CD14-positive monocyte (primary cell): ENCODE measurements at regions not wholly inside any gene's neighbourhood (a gene's known extent, or its start where the extent isn't known, plus 50 kb on each side); places are given as distances from the start of the nearest gene placed in this dataset.

Experiments used
- DNase-seq, 3 donors: peaks; one replicate each; pipeline ENCODE4 v3.0.0-alpha.2; 2011 to 2022
- H2AFZ ChIP-seq: 2 replicates; pipeline ENCODE4 v1.6.0; 2012; ENCODE audit warnings: mild to moderate bottlenecking, low read depth, low read length, inconsistent platforms; ENCODE audit not compliant: insufficient read depth, poor library complexity, severe bottlenecking
- H3K27ac ChIP-seq, 2 donors: 1 replicate in 1 of 2; 2 replicates in 1 of 2; pipeline ENCODE4 v1.5.1; 2012 to 2013; ENCODE audit warnings: low read length in 2 of 2, control low read depth in 1 of 2, inconsistent platforms in 1 of 2, low read depth in 1 of 2, mild to moderate bottlenecking in 1 of 2
- H3K27me3 ChIP-seq, 2 donors: one replicate each; pipeline versions ENCODE4 v1.6.0 to v1.6.1; 2011 to 2013; ENCODE audit warnings: low read length in 2 of 2; ENCODE audit not compliant: control insufficient read depth in 2 of 2, insufficient read depth in 2 of 2
- H3K36me3 ChIP-seq, 2 donors: replicated peaks in 1 of 2; 1 replicate in 1 of 2; 2 replicates in 1 of 2; pipeline versions ENCODE4 v1.5.1 to v1.6.1; 2012 to 2013; ENCODE audit warnings: low read length in 2 of 2, control low read depth in 1 of 2, inconsistent platforms in 1 of 2, mild to moderate bottlenecking in 1 of 2; ENCODE audit not compliant: insufficient read depth in 2 of 2, control insufficient read depth in 1 of 2
- H3K4me1 ChIP-seq, 2 donors: 1 replicate in 1 of 2; 2 replicates in 1 of 2; pipeline versions ENCODE4 v1.5.1 to v1.6.1; 2012 to 2013; ENCODE audit warnings: low read length in 2 of 2, control low read depth in 1 of 2, inconsistent platforms in 1 of 2, mild to moderate bottlenecking in 1 of 2, moderate library complexity in 1 of 2; ENCODE audit not compliant: insufficient read depth in 2 of 2, control insufficient read depth in 1 of 2
- H3K4me2 ChIP-seq: replicated peaks from 2 replicates; pipeline ENCODE3; 2012; ENCODE audit warnings: low read length, moderate library complexity, mild to moderate bottlenecking; ENCODE audit not compliant: poor library complexity, severe bottlenecking; ENCODE audit errors: extremely low read depth
- H3K4me3 ChIP-seq, 3 experiments: fragments of 200-600 bp in 1 of 3; sonication (generic) in 1 of 3; replicated peaks in 1 of 3; 1 replicate in 2 of 3; 2 replicates in 1 of 3; pipeline ENCODE4 v1.5.1; 2011 to 2013; ENCODE audit warnings: low read length in 3 of 3, mild to moderate bottlenecking in 3 of 3, control low read depth in 2 of 3, low read depth in 2 of 3, inconsistent platforms in 1 of 3, moderate library complexity in 1 of 3
- H3K79me2 ChIP-seq: 2 replicates; pipeline ENCODE4 v1.6.0; 2012; ENCODE audit warnings: mild to moderate bottlenecking, control low read depth, inconsistent platforms, low read length, moderate library complexity; ENCODE audit not compliant: insufficient read depth
- H3K9ac ChIP-seq: 2 replicates; pipeline ENCODE4 v1.6.0; 2017; ENCODE audit warnings: low read length, mild to moderate bottlenecking; ENCODE audit not compliant: insufficient read depth, poor library complexity, severe bottlenecking
- H3K9me3 ChIP-seq, 2 donors: replicated peaks in 1 of 2; 1 replicate in 1 of 2; 2 replicates in 1 of 2; pipeline versions ENCODE4 v1.5.1 to v1.6.1; 2012 to 2013; ENCODE audit warnings: low read length in 2 of 2, control low read depth in 1 of 2; ENCODE audit not compliant: control insufficient read depth in 1 of 2, insufficient read depth in 1 of 2
- H4K20me1 ChIP-seq: 2 replicates; pipeline ENCODE4 v1.6.0; 2012; ENCODE audit warnings: mild to moderate bottlenecking, low read length, control low read depth, moderate library complexity; ENCODE audit not compliant: insufficient read depth
- H3K27ac Mint-ChIP-seq, 7 donors: one replicate each; pipeline ENCODE4 v1.8.0; 2020; ENCODE audit warnings: mild to moderate bottlenecking in 7 of 7, mixed read lengths in 7 of 7, moderate library complexity in 6 of 7, inconsistent platforms in 2 of 7
- H3K27me3 Mint-ChIP-seq, 3 donors: one replicate each; pipeline ENCODE4 v1.8.0; 2021 to 2022; ENCODE audit warnings: low read depth in 3 of 3, mild to moderate bottlenecking in 3 of 3, mixed read lengths in 3 of 3, moderate library complexity in 3 of 3, inconsistent platforms in 1 of 3
- H3K36me3 Mint-ChIP-seq, 2 donors: one replicate each; pipeline ENCODE4 v1.8.0; 2020; ENCODE audit warnings: mixed read lengths in 2 of 2, inconsistent platforms in 1 of 2, mild to moderate bottlenecking in 1 of 2
- H3K4me1 Mint-ChIP-seq: one replicate; pipeline ENCODE4 v1.8.0; 2020; ENCODE audit warnings: mild to moderate bottlenecking, mixed read lengths
- H3K4me3 Mint-ChIP-seq, 2 donors: one replicate each; pipeline ENCODE4 v1.8.0; 2020; ENCODE audit warnings: mild to moderate bottlenecking in 2 of 2, mixed read lengths in 2 of 2, moderate library complexity in 1 of 2
- H3K9me3 Mint-ChIP-seq, 7 donors: one replicate each; pipeline ENCODE4 v1.8.0; 2020 to 2022; ENCODE audit warnings: mixed read lengths in 7 of 7, mild to moderate bottlenecking in 6 of 7, moderate library complexity in 6 of 7, inconsistent platforms in 2 of 7
- CTCF ChIP-seq: fragments of 200-600 bp; IDR thresholded peaks from one replicate; pipeline ENCODE4 v1.8.0; 2022; ENCODE audit warnings: antibody characterized with exemption, mild to moderate bottlenecking
- WGBS: methylation state at CpG from one replicate; pipeline ENCODE4 v1.1.5; 2013; ENCODE audit warnings: missing lambda C conversion rate; ENCODE audit not compliant: insufficient coverage; 5-methylcytosine and 5-hydroxymethylcytosine counted together
- intact Hi-C, 2 donors: fragments of 100-400 bp; cut with micrococcal nuclease; formaldehyde crosslinking; loops; one replicate each; pipeline versions ENCODE4 v1.15.0 to v1.15.1; 2023

- no peak overlapping the region for H3K4me3 Mint-ChIP-seq
- Histone ChIP-seq H3K9me3 (peaks cover 0 to 2% of the 10 kb centered on the region in 2 donors), H2AFZ (no peak overlapping the region), H3K4me2 (no peak overlapping the region), H3K27me3 (no peaks in the 10 kb centered on the region), H3K9ac (no peak overlapping the region), H4K20me1 (no peaks in the 10 kb centered on the region), H3K27ac (no peak overlapping the region), H3K4me3 (no peak overlapping the region), H3K36me3 (no peaks in the 10 kb centered on the region), H3K79me2 (no peaks in the 10 kb centered on the region), H3K4me1 (peaks cover 9 to 24% of the 10 kb centered on the region in 2 donors)
- 95% methylated on average over 7 of the region's 8 CpGs for WGBS
- H3K4me1 Mint-ChIP-seq, result peaks cover 30% of the 10 kb centered on the region
- H3K27ac Mint-ChIP-seq, result no peak overlapping the region
- DNase-seq, result no peak
- intact Hi-C loops, result loop anchor here in 1 of 2 donors (5.0 kb wide), 1 partner anchor 289 kb away; no protein-coding TSS in a partner anchor
- H3K9me3 Mint-ChIP-seq, result peaks cover 0 to 6% (median 2%) of the 10 kb centered on the region in 7 donors
- peaks cover 2 to 7% (median 5%) of the 10 kb centered on the region in 3 donors for H3K27me3 Mint-ChIP-seq
- no peak for TF ChIP-seq CTCF
- H3K36me3 Mint-ChIP-seq, result peaks cover 0 to 6% of the 10 kb centered on the region in 2 donors
Observed at GRCh38 chr15:31202953-31203352, 101.4 kb upstream of the TRPM1 start.

GRCh38 chr15:31203999-31204398, 102.5 kb upstream of the TRPM1 start:
- no peak overlapping the region for H3K4me3 Mint-ChIP-seq
- H3K9me3 Mint-ChIP-seq, result peaks cover 0 to 8% (median 2%) of the 10 kb centered on the region in 7 donors
- Histone ChIP-seq H3K9ac (no peak overlapping the region), H3K9me3 (peaks cover 0 to 2% of the 10 kb centered on the region in 2 donors), H3K27ac (no peak overlapping the region), H3K4me2 (no peak overlapping the region), H3K4me1 (peaks cover 9 to 22% of the 10 kb centered on the region in 2 donors), H3K79me2 (no peaks in the 10 kb centered on the region), H2AFZ (no peak overlapping the region), H3K36me3 (no peaks in the 10 kb centered on the region), H3K4me3 (no peak overlapping the region), H4K20me1 (no peaks in the 10 kb centered on the region), H3K27me3 (no peaks in the 10 kb centered on the region)
- peaks cover 25% of the 10 kb centered on the region for H3K4me1 Mint-ChIP-seq
- no peak for DNase-seq
- intact Hi-C loops, result loop anchor here in 1 of 2 donors (5.0 kb wide), 1 partner anchor 288 kb away; no protein-coding TSS in a partner anchor
- TF ChIP-seq CTCF, result no peak
- peaks cover 1 to 5% (median 3%) of the 10 kb centered on the region in 3 donors for H3K27me3 Mint-ChIP-seq
- peak overlapping the region in 1 of 7 donors; percentile 42 for H3K27ac Mint-ChIP-seq
- 99% methylated on average over 7 of the region's 8 CpGs for WGBS
- H3K36me3 Mint-ChIP-seq, result peaks cover 0 to 6% of the 10 kb centered on the region in 2 donors
